ENCODE measurements at regions not wholly inside any gene's neighbourhood (a gene's known extent, or its start where the extent isn't known, plus 50 kb on each side); places are given as distances from the start of the nearest gene placed in this dataset.

- TF ChIP-seq CEBPZ (IDR thresholded peaks at IDR 0.05; ENCODE audit: low read depth, low read length) (no peak), ZNF687 (IDR thresholded peaks at IDR 0.05) (no peak)
Measured at GRCh38 chr11:10938231-10938630, 80.4 kb upstream of the ZBED5 start (continued).

GRCh38 chr11:10937385-10937771 is 79.5 kb upstream of the ZBED5 start:
- POLR2A ChIA-PET: no interaction called here
- H4K20me1 ChIP-seq (ENCODE audit: control insufficient read depth, insufficient read depth): no peaks in the 10 kb centered on the region
- FAIRE-seq (no peak), DNase-seq (ENCODE audit: low read depth, low spot score) (no peak), ATAC-seq (no peak)
- WGBS (ENCODE audit: insufficient coverage, insufficient replicate concordance, low lambda C conversion rate, missing lambda C conversion rate): 7% methylated on average over 1 of the region's 1 CpG
- H3K9me3 ChIP-seq (replicated peaks; ENCODE audit: control insufficient read depth, insufficient read depth, low read length): no peaks in the 10 kb centered on the region
- SMC1A ChIA-PET (ENCODE audit: uncharacterized antibody, unreplicated experiment): interaction anchor here (1.0 to 1.3 kb wide), 3 partner anchors 31 to 84 kb away, joined by 3 read pairs; no protein-coding TSS in a partner anchor
- TF ChIP-seq PAX5 (IDR thresholded peaks at IDR 0.05; ENCODE audit: borderline replicate concordance, low read depth, low read length) (no peak), CHD4 (IDR thresholded peaks at IDR 0.05) (no peak)
- TF ChIP-seq, protein P1, sequence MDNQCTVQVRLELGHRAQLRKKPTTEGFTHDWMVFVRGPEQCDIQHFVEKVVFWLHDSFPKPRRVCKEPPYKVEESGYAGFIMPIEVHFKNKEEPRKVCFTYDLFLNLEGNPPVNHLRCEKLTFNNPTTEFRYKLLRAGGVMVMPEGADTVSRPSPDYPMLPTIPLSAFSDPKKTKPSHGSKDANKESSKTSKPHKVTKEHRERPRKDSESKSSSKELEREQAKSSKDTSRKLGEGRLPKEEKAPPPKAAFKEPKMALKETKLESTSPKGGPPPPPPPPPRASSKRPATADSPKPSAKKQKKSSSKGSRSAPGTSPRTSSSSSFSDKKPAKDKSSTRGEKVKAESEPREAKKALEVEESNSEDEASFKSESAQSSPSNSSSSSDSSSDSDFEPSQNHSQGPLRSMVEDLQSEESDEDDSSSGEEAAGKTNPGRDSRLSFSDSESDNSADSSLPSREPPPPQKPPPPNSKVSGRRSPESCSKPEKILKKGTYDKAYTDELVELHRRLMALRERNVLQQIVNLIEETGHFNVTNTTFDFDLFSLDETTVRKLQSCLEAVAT (IDR thresholded peaks at IDR 0.05): no peak
- no peaks in the 10 kb centered on the region for H3K36me3 ChIP-seq (ENCODE audit: control insufficient read depth in 2 of 2, insufficient read depth in 2 of 2, low read length in 1 of 2)
- RAD21 ChIA-PET (ENCODE audit: unreplicated experiment): interaction anchor here (0.9 kb wide), 1 partner anchor 78 kb away, joined by 3 read pairs; no protein-coding TSS in a partner anchor
- peaks cover 2 to 3% of the 10 kb centered on the region in 2 experiments; a peak in 2 of 4 replicates for H3K27me3 ChIP-seq (replicated peaks in 1 of 2; ENCODE audit: control insufficient read depth in 2 of 2, insufficient read depth in 2 of 2, low read length in 1 of 2)
- H3K4me2 ChIP-seq (ENCODE audit: control insufficient read depth, insufficient read depth): no peak overlapping the region
- no TSS peak for BruUV-seq (replicated peaks)
- H3K4me3 ChIP-seq: no peak overlapping the region
- H2AFZ ChIP-seq (ENCODE audit: control insufficient read depth, low read depth, low read length): no peak overlapping the region
- no peaks in the 10 kb centered on the region for H3K79me2 ChIP-seq (ENCODE audit: control insufficient read depth, insufficient read depth, low read length)
- in situ Hi-C loops (cut with MboI): no loop called here
- CTCF ChIA-PET: interaction anchor here (0.9 to 5.4 kb wide), 5 partner anchors 73 to 167 kb away, joined by 3 to 91 read pairs (median 3); no protein-coding TSS in a partner anchor
- intact Hi-C loops (cut with micrococcal nuclease; ENCODE audit: unreplicated experiment): loop anchor here (10.0 kb wide), 1 partner anchor 217 kb away; no protein-coding TSS in a partner anchor
- H3K9ac ChIP-seq (ENCODE audit: control insufficient read depth, insufficient read depth, low read length): no peak overlapping the region
- H3K27ac ChIP-seq (ENCODE audit: control insufficient read depth, insufficient read depth): no peak overlapping the region
- H3K4me1 ChIP-seq (ENCODE audit: control insufficient read depth, insufficient read depth, low read length): no peaks in the 10 kb centered on the region
